ENCODE measurements at regions not wholly inside any gene's neighbourhood (a gene's known extent, or its start where the extent isn't known, plus 50 kb on each side); places are given as distances from the start of the nearest gene placed in this dataset.
"Not testable (repeated sequence)": the region's sequence is repeated elsewhere in the genome, so short reads cannot be mapped to it uniquely, and the experiment has no call there.

GRCh38 chr1:206361978-206362543 lies 108.2 kb upstream of the IKBKE start:
- not testable (repeated sequence) for TF ChIP-seq POLR2A (IDR thresholded peaks at IDR 0.05; ENCODE audit: low read depth, low read length); POLR2AphosphoS5 (IDR thresholded peaks at IDR 0.05; ENCODE audit: low read depth, low read length); TAF1 (IDR thresholded peaks at IDR 0.05; ENCODE audit: low read depth, low read length); SPI1 (IDR thresholded peaks at IDR 0.05; ENCODE audit: low read depth, low read length); PAX5 (IDR thresholded peaks at IDR 0.05; ENCODE audit: insufficient read depth, low read length, severe bottlenecking)
